Pancreas (tissue), 10 donors: ENCODE measurements at regions not wholly inside any gene's neighbourhood (a gene's known extent, or its start where the extent isn't known, plus 50 kb on each side); places are given as distances from the start of the nearest gene placed in this dataset.

Experiments used
- ATAC-seq, 4 donors: fragments of 200-7000 bp; cut with Tn5 transposase; one replicate each; pipeline versions ENCODE4 v1.8.0 to v1.9.1; 2020; ENCODE audit warnings: mild to moderate bottlenecking in 4 of 4, moderate library complexity in 4 of 4
- DNase-seq, 6 donors: peaks; one replicate each; pipeline ENCODE4 v3.0.0-alpha.2; 2020
- FAIRE-seq: peaks from 2 replicates; lab custom pipeline; 2012; peaks lifted over from hg19 to GRCh38; lab: Jason Lieb, UNC
- H3K27ac ChIP-seq, 4 donors: fragments of 200-600 bp; sonication (generic); 1 replicate in 3 of 4; 2 replicates in 1 of 4; pipeline versions ENCODE4 v1.5.0 to v1.8.0; 2020
- H3K27me3 ChIP-seq, 4 donors: fragments of 200-600 bp; one replicate each; pipeline ENCODE4 v1.8.0; 2021
- H3K36me3 ChIP-seq, 3 donors: fragments of 200-600 bp; sonication (generic) in 1 of 3; one replicate each; pipeline versions ENCODE4 v1.5.0 to v1.8.0; 2020 to 2021
- H3K4me1 ChIP-seq, 3 donors: fragments of 200-600 bp; one replicate each; pipeline ENCODE4 v1.8.0; 2021
- H3K4me3 ChIP-seq, 4 donors: fragments of 200-600 bp; sonication (generic) in 2 of 4; one replicate each; pipeline versions ENCODE4 v1.5.0 to v1.8.0; 2020 to 2021
- H3K9me3 ChIP-seq, 4 donors: fragments of 200-600 bp; one replicate each; pipeline ENCODE4 v1.8.0; 2021
- WGBS, 2 donors: extraction: QIAGEN DNeasy Blood & Tissue Kit; methylation state at CpG; one replicate each; pipeline ENCODE4 v1.1.7; 2013; 5-methylcytosine and 5-hydroxymethylcytosine counted together
- intact Hi-C, 3 donors: fragments of 100-400 bp; cut with DNase I; formaldehyde crosslinking; loops; one replicate each; pipeline versions ENCODE4 v1.11.1 to v1.14.2; 2022
- TF ChIP-seq, protein P1 (sequence below), 4 donors: fragments of 200-600 bp; sonication (generic) in 3 of 4; IDR thresholded peaks; one replicate each; pipeline versions ENCODE4 v1.5.0 to v1.8.0; 2021; ENCODE audit warnings: antibody characterized with exemption in 4 of 4
- donor health status: healthy with polysubstance abuse.
- donor health status: DM: no; HTN: no; CAD: no; lungs with moderate emphysema.
- donor health status: DM: no; HTN: no; CAD: no.
- donor health status: control.
- donor health status: control.
- donor health status: Bipolar disorder and iron deficiency.
- donor health status: DM: yes; HTN: yes; CAD: no.
- donor health status: DM: no; HTN: no; CAD: no.
- donor health status: DM: no; HTN: no; CAD: no.
- donor health status: DM: yes; HTN: yes; CAD: no.

DNA sequence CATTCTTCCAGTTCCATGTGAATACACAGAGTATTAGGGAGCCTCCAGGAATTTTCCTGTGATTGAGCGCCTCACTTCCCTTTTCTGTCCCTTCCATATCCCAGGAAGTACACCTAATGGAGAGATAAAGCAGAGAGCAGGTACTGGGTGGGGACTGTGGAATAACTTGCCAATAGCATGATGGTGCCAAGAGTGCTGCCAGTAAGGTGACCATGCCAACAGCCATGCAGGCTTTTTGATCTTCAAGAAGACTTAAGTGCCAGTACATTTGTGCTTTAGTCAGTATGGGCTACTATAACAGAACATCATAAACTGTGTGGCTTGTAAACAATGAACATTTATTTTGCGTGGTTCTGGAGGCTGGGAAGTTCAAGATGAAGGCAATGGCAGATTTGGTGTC, 160.2 kb upstream of the RIMS1 start:
- 70 to 78% methylated on average over 2 of the region's 2 CpGs for WGBS, 2 donors
- H3K27me3 ChIP-seq: no peaks in the 10 kb centered on the region
- TF ChIP-seq, protein P1, sequence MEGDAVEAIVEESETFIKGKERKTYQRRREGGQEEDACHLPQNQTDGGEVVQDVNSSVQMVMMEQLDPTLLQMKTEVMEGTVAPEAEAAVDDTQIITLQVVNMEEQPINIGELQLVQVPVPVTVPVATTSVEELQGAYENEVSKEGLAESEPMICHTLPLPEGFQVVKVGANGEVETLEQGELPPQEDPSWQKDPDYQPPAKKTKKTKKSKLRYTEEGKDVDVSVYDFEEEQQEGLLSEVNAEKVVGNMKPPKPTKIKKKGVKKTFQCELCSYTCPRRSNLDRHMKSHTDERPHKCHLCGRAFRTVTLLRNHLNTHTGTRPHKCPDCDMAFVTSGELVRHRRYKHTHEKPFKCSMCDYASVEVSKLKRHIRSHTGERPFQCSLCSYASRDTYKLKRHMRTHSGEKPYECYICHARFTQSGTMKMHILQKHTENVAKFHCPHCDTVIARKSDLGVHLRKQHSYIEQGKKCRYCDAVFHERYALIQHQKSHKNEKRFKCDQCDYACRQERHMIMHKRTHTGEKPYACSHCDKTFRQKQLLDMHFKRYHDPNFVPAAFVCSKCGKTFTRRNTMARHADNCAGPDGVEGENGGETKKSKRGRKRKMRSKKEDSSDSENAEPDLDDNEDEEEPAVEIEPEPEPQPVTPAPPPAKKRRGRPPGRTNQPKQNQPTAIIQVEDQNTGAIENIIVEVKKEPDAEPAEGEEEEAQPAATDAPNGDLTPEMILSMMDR (IDR thresholded peaks at IDR 0.05): no peak
- H3K27ac ChIP-seq: no peak overlapping the region
- H3K4me3 ChIP-seq: no peak overlapping the region
- H3K4me1 ChIP-seq: no peaks in the 10 kb centered on the region
- ATAC-seq (no peak), FAIRE-seq (no peak), DNase-seq (no peak)
- H3K36me3 ChIP-seq: no peaks in the 10 kb centered on the region
- H3K9me3 ChIP-seq: no peaks in the 10 kb centered on the region
- intact Hi-C loops: no loop called here

DNA sequence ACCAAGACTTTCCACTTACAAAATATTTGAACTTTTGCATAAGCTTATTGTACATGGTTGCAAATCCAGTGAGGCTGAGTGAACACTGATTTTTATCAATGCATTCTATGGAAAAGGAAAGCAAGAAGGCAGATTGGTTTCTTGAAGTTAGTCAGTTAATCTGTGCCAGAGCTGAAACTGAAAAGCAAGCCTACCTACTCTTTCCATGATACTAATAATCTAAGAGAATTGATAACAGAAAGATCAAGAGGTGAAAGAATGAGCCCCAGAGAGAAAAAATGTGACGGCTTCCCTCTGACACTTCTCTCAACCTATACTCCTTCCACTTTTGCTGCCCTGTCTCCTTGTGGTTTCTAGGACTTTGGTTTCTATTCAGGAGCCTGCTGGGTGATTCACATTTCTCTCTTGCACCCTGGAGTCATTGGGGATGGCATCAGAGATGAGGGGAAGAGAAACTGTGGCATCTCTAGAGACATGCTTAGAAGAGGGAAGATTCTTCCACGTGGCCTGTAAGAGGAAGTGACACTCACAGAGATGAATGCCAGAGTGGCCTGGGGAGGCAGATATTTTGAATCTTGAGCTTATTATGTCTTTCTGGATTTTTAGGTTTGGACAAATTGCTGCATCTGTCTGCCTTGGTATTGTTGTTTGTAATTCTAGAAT, 158.6 kb upstream of the RIMS1 start:
- Histone ChIP-seq H3K36me3 (no peaks in the 10 kb centered on the region), H3K4me3 (no peak overlapping the region), H3K4me1 (no peaks in the 10 kb centered on the region), H3K27me3 (no peaks in the 10 kb centered on the region), H3K9me3 (no peaks in the 10 kb centered on the region), H3K27ac (no peak overlapping the region)
- FAIRE-seq: no peak
- DNase-seq: no peak
- TF ChIP-seq, protein P1 (IDR thresholded peaks at IDR 0.05): no peak
- intact Hi-C loops: no loop called here
- 32 to 43% methylated on average over 2 of the region's 2 CpGs for WGBS, 2 donors
- no peak for ATAC-seq

DNA sequence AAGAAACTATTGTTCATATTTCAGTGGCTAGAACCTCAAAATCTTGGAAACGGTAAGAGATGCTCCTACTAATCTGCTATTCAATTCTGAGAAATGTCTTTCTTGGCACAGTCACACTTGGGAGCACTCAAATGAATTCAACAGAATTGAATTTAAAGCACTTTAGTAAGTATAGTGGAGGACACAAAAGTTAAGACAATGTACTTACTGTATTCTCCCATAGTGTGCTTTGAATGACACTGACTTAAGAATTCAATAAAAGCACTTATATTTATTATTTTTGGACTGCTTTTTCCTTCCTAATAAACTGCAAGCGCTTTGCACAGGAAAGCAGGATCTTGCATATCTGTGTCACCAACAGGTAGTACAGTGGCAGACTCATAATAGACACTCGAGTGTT, 156.1 kb upstream of the RIMS1 start:
- 58 to 77% methylated on average over 3 of the region's 3 CpGs for WGBS, 2 donors
- intact Hi-C loops: no loop called here
- no peak overlapping the region for H3K27ac ChIP-seq
- no peak overlapping the region for H3K4me3 ChIP-seq
- H3K36me3 ChIP-seq: no peaks in the 10 kb centered on the region
- no peaks in the 10 kb centered on the region for H3K4me1 ChIP-seq
- TF ChIP-seq, protein P1 (IDR thresholded peaks at IDR 0.05): no peak
- no peaks in the 10 kb centered on the region for H3K27me3 ChIP-seq
- ATAC-seq (no peak), FAIRE-seq (no peak), DNase-seq (no peak)
- H3K9me3 ChIP-seq: no peaks in the 10 kb centered on the region

DNA sequence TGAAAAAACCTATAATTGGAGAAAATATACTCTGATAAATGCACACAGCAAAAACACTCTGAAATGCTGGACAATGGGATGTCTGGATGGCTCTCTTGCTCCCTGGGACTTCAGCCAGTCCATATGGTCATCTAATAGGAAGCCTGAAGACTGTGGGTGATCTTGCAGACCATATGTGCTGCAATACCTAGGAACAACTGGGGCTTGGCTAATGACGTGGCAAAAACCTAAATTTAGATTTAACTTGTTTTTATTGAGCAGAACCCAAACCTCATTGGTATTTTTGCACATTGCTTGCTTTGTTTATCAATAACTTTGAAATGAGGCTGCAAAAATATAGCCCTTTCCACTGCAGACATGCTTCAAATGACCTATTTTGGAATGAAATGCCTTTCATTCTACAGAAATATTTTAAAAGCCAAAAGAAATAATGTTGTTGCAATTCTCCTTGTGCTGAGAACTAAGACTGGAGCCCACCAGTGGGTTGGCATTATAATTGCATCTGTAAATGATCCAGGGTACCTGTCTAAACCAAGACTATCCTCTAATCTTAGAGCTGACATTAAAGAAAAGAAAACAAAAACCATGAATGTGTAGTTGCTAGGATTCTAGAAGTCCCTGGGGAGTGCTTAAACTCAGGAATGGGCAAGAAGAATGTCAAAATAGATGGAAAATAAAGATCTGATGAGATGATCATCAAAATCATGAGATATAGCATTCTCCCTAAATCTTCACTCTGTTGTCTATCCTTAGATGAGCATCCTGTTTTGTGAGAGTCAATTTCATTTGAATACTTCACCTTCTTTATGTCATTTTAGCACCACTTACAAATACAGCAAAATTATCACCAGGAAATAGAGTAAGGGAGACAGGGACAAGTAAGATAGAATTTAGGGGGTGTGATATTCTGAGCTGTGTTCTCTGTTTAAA, 152.1 kb upstream of the RIMS1 start:
- intact Hi-C loops: no loop called here
- Histone ChIP-seq H3K9me3 (no peaks in the 10 kb centered on the region), H3K4me1 (no peaks in the 10 kb centered on the region), H3K4me3 (no peak overlapping the region), H3K27me3 (no peaks in the 10 kb centered on the region), H3K27ac (no peak overlapping the region), H3K36me3 (no peaks in the 10 kb centered on the region)
- no peak for DNase-seq
- TF ChIP-seq, protein P1 (IDR thresholded peaks at IDR 0.05): no peak
- no peak for FAIRE-seq
- WGBS, 2 donors: 29 to 34% methylated on average over 1 of the region's 1 CpG
- no peak for ATAC-seq

DNA sequence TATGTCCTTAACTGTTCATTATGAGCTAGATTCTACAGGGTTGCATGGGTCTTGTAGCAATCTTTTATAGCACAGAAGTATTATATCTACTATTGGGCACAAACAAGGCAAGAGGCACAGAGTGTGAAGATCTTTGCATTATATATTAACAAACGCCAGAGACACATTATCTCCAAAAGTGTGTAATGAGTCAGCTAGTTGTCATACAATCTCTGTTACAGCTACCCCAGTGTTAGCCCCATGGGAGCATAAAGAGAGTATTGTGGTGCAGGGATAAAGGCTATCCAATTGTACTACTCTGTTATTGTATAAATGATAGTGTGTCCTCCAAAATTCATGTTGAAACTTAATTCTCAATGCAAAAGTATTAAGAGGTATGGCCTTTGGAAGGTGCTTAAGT, 148.4 kb upstream of the RIMS1 start:
- H3K4me3 ChIP-seq: no peak overlapping the region
- WGBS, 2 donors: 42 to 54% methylated on average over 1 of the region's 1 CpG
- DNase-seq: no peak
- ATAC-seq: no peak
- H3K9me3 ChIP-seq: no peaks in the 10 kb centered on the region
- no peaks in the 10 kb centered on the region for H3K4me1 ChIP-seq
- no peaks in the 10 kb centered on the region for H3K27me3 ChIP-seq
- H3K36me3 ChIP-seq: no peaks in the 10 kb centered on the region
- H3K27ac ChIP-seq: no peak overlapping the region
- TF ChIP-seq, protein P1 (IDR thresholded peaks at IDR 0.05): no peak
- intact Hi-C loops: no loop called here
- no peak for FAIRE-seq
